ENCODE measurements at regions not wholly inside any gene's neighbourhood (a gene's known extent, or its start where the extent isn't known, plus 50 kb on each side); places are given as distances from the start of the nearest gene placed in this dataset.

DNA sequence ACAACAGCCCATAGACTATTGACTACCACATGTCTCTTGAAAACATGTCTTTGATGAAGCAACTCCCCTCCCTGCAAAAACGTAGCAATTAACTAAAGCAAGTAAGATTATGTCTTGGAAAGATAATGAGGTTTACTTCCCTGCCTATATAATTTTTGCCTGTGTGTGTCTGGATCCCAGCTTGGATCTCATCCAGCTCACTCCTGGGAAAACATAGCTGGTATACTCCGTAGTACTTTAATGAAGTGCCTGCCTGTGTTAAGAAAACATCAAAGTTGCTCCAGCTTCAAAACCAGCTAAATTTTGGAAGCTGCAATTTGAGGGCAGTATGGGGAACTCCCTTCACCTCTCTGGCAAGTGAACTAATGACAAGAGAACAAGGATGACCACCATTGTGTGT is 182.6 kb upstream of the C9orf72 start:
- Histone ChIP-seq H2BK15ac (ENCODE audit: low read depth, low read length) (no peak overlapping the region), H3K9me3 (ENCODE audit: control insufficient read depth, low read depth, low read length) (no peaks in the 10 kb centered on the region), H2BK120ac (ENCODE audit: low read depth, low read length, poor library complexity, severe bottlenecking) (no peak overlapping the region), H3K18ac (ENCODE audit: insufficient read length, low read depth, low read length) (no peak overlapping the region), H2AFZ (ENCODE audit: low read length) (no peak overlapping the region), H2BK20ac (ENCODE audit: low read depth, low read length, poor library complexity, severe bottlenecking) (no peak overlapping the region), H3K23me2 (ENCODE audit: insufficient read length, low read depth, low read length, poor library complexity, severe bottlenecking) (no peaks in the 10 kb centered on the region), H4K8ac (replicated peaks; ENCODE audit: insufficient read length, low read depth, low read length) (no peak overlapping the region), H2BK5ac (ENCODE audit: insufficient read length, low read length) (no peak overlapping the region), H2BK12ac (ENCODE audit: insufficient read length, low read depth, low read length) (no peak overlapping the region), H4K91ac (ENCODE audit: insufficient read length, low read depth, low read length) (no peak overlapping the region), H3K9ac (ENCODE audit: extremely low read depth, insufficient read length, low read length) (no peak overlapping the region), H3K27ac (ENCODE audit: insufficient read length, low read depth, low read length) (no peak overlapping the region), H4K20me1 (ENCODE audit: control insufficient read depth, insufficient read depth, insufficient read length) (no peaks in the 10 kb centered on the region), H3K4me1 (ENCODE audit: insufficient read depth, low read length) (peaks cover 12% of the 10 kb centered on the region), H3K4me2 (ENCODE audit: insufficient read depth, insufficient read length, low read length) (no peak overlapping the region), H3K14ac (ENCODE audit: insufficient read depth, low read length) (no peak overlapping the region), H3K79me2 (ENCODE audit: insufficient read depth, low read length) (no peaks in the 10 kb centered on the region), H3K27me3 (ENCODE audit: insufficient read depth, low read length) (no peaks in the 10 kb centered on the region), H3T11ph (ENCODE audit: low read length) (no peak overlapping the region), H4K5ac (ENCODE audit: insufficient read length, low read depth, low read length) (no peak overlapping the region), H3K56ac (ENCODE audit: insufficient read length, low read depth, low read length) (no peak overlapping the region), H3K23ac (ENCODE audit: insufficient read length, low read depth, low read length) (no peak overlapping the region), H2AK5ac (ENCODE audit: insufficient read length, low read length) (no peak overlapping the region), H3K79me1 (ENCODE audit: insufficient read depth, low read depth, low read length, poor library complexity, severe bottlenecking) (no peaks in the 10 kb centered on the region), H3K4ac (ENCODE audit: low read depth, low read length) (no peak overlapping the region)
- no peak overlapping the region for H3K27ac Mint-ChIP-seq
- WGBS (ENCODE audit: extremely low coverage, insufficient read length, low lambda C conversion rate): no CpG with 5 or more reads among the region's 2 CpGs
- TF ChIP-seq, protein P1, sequence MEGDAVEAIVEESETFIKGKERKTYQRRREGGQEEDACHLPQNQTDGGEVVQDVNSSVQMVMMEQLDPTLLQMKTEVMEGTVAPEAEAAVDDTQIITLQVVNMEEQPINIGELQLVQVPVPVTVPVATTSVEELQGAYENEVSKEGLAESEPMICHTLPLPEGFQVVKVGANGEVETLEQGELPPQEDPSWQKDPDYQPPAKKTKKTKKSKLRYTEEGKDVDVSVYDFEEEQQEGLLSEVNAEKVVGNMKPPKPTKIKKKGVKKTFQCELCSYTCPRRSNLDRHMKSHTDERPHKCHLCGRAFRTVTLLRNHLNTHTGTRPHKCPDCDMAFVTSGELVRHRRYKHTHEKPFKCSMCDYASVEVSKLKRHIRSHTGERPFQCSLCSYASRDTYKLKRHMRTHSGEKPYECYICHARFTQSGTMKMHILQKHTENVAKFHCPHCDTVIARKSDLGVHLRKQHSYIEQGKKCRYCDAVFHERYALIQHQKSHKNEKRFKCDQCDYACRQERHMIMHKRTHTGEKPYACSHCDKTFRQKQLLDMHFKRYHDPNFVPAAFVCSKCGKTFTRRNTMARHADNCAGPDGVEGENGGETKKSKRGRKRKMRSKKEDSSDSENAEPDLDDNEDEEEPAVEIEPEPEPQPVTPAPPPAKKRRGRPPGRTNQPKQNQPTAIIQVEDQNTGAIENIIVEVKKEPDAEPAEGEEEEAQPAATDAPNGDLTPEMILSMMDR (conservative IDR thresholded peaks at IDR 0.05): no peak
- no peak for DNase-seq
- H3K4me1 Mint-ChIP-seq: peaks cover 8 to 24% of the 10 kb centered on the region in 2 experiments
- H3K36me3 Mint-ChIP-seq (ENCODE audit: insufficient read depth in 1 of 3, low read depth in 3 of 3): peaks cover 2 to 4% (median 4%) of the 10 kb centered on the region in 3 experiments; a peak in 3 of 7 replicates
- H3K27me3 Mint-ChIP-seq (ENCODE audit: low read depth): no peaks in the 10 kb centered on the region
- peaks cover 2% of the 10 kb centered on the region in 2 experiments; a peak in 2 of 5 replicates for H3K9me3 Mint-ChIP-seq
- no peak overlapping the region for H3K4me3 Mint-ChIP-seq

Data from H9 (cell line).